C4-2B (cell line): ENCODE measurements at regions not wholly inside any gene's neighbourhood (a gene's known extent, or its start where the extent isn't known, plus 50 kb on each side); places are given as distances from the start of the nearest gene placed in this dataset.

ENCODE experiments used
- ZFX ChIP-seq: fragments of 450-650 bp; IDR thresholded peaks from 2 replicates; pipeline ENCODE4 v1.6.1; 2017
- TF ChIP-seq, protein P1 (sequence below): fragments of 450-650 bp; conservative IDR thresholded peaks from 2 replicates; pipeline ENCODE4 v1.5.1; 2017; ENCODE audit warnings: mild to moderate bottlenecking

DNA sequence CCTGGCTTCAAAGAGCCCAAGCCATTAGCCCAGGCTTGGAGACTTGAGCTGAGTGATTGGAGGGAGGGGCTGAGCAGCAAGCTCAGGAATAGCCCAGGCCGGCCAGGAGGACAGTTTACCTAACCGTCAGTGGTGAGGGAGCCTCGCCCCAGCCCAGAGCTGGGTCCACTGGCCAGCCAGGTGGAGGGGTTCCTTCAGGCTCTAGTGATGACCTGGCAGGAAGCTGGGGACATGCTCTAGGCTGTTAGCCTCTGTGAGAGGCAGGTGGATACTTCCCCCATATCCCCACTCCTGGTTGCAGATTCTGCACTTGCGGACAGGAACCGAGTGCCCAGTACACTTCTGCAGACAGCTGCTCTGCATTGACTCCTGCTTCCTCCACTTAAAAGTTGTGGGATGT lies 61.2 kb upstream of the ANTXRL start:
- TF ChIP-seq, protein P1, sequence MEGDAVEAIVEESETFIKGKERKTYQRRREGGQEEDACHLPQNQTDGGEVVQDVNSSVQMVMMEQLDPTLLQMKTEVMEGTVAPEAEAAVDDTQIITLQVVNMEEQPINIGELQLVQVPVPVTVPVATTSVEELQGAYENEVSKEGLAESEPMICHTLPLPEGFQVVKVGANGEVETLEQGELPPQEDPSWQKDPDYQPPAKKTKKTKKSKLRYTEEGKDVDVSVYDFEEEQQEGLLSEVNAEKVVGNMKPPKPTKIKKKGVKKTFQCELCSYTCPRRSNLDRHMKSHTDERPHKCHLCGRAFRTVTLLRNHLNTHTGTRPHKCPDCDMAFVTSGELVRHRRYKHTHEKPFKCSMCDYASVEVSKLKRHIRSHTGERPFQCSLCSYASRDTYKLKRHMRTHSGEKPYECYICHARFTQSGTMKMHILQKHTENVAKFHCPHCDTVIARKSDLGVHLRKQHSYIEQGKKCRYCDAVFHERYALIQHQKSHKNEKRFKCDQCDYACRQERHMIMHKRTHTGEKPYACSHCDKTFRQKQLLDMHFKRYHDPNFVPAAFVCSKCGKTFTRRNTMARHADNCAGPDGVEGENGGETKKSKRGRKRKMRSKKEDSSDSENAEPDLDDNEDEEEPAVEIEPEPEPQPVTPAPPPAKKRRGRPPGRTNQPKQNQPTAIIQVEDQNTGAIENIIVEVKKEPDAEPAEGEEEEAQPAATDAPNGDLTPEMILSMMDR: no peak
- TF ChIP-seq ZFX: no peak
